ENCODE measurements at regions not wholly inside any gene's neighbourhood (a gene's known extent, or its start where the extent isn't known, plus 50 kb on each side); places are given as distances from the start of the nearest gene placed in this dataset.
"Not testable (repeated sequence)": the region's sequence is repeated elsewhere in the genome, so short reads cannot be mapped to it uniquely, and the experiment has no call there.

GRCh38 chr2:34703292-34703691, 1104.2 kb upstream of the FAM98A start:
- Histone ChIP-seq H4K20me1 (ENCODE audit: insufficient read depth, low read length) (no peaks in the 10 kb centered on the region), H3K27ac (ENCODE audit: low read depth, low read length, poor library complexity, severe bottlenecking) (no peak overlapping the region), H3K9me3 (ENCODE audit: low read length) (no peaks in the 10 kb centered on the region), H3K4me2 (ENCODE audit: low read length) (no peak overlapping the region), H3K4me1 (ENCODE audit: insufficient read depth, low read length, poor library complexity, severe bottlenecking) (no peaks in the 10 kb centered on the region), H3K9me2 (ENCODE audit: insufficient read depth, low read length) (no peaks in the 10 kb centered on the region), H3K79me2 (ENCODE audit: insufficient read depth, low read depth, low read length) (no peaks in the 10 kb centered on the region), H3K4me3 (ENCODE audit: low read depth, low read length, poor library complexity, severe bottlenecking) (no peak overlapping the region), H3K36me3 (ENCODE audit: insufficient read depth, low read length) (no peaks in the 10 kb centered on the region), H2AFZ (ENCODE audit: low read length) (no peak overlapping the region)
- CTCF ChIA-PET (ENCODE audit: unreplicated experiment): no interaction called here
- POLR2A ChIA-PET: no interaction called here
- intact Hi-C loops (cut with micrococcal nuclease; ENCODE audit: unreplicated experiment): no loop called here
- TF ChIP-seq EZH2phosphoT487 (IDR thresholded peaks at IDR 0.05; ENCODE audit: borderline replicate concordance, low read depth, low read length) (no peak), CTCF (conservative IDR thresholded peaks at IDR 0.05; ENCODE audit: low read length) (no peak)
- no TSS peak for BruUV-seq (replicated peaks)
- DNase-seq (ENCODE audit: low spot score): no peak

- H4K20me1 ChIP-seq (ENCODE audit: insufficient read depth, low read length); H3K4me3 ChIP-seq (ENCODE audit: low read depth, low read length, poor library complexity, severe bottlenecking); H3K27ac ChIP-seq (ENCODE audit: low read depth, low read length, poor library complexity, severe bottlenecking); BruUV-seq (replicated peaks); H3K36me3 ChIP-seq (ENCODE audit: insufficient read depth, low read length); H3K9me3 ChIP-seq (ENCODE audit: low read length); H2AFZ ChIP-seq (ENCODE audit: low read length); intact Hi-C loops (cut with micrococcal nuclease; ENCODE audit: unreplicated experiment); H3K4me2 ChIP-seq (ENCODE audit: low read length); H3K9me2 ChIP-seq (ENCODE audit: insufficient read depth, low read length); H3K79me2 ChIP-seq (ENCODE audit: insufficient read depth, low read depth, low read length); POLR2A ChIA-PET; CTCF ChIA-PET (ENCODE audit: unreplicated experiment); H3K4me1 ChIP-seq (ENCODE audit: insufficient read depth, low read length, poor library complexity, severe bottlenecking); DNase-seq (ENCODE audit: low spot score): not testable (repeated sequence)
These were observed 1103.3 kb upstream of the FAM98A start for GRCh38 chr2:34702391-34702790.

GRCh38 chr2:34677591-34677990, 1078.5 kb upstream of the FAM98A start:
- H3K9me2 ChIP-seq (ENCODE audit: insufficient read depth, low read length); H3K79me2 ChIP-seq (ENCODE audit: insufficient read depth, low read depth, low read length); DNase-seq (ENCODE audit: low spot score); H3K4me1 ChIP-seq (ENCODE audit: insufficient read depth, low read length, poor library complexity, severe bottlenecking); H3K4me2 ChIP-seq (ENCODE audit: low read length); POLR2A ChIA-PET; H4K20me1 ChIP-seq (ENCODE audit: insufficient read depth, low read length); CTCF ChIA-PET (ENCODE audit: unreplicated experiment); H3K27ac ChIP-seq (ENCODE audit: low read depth, low read length, poor library complexity, severe bottlenecking); BruUV-seq (replicated peaks); H3K9me3 ChIP-seq (ENCODE audit: low read length); H3K4me3 ChIP-seq (ENCODE audit: low read depth, low read length, poor library complexity, severe bottlenecking); H2AFZ ChIP-seq (ENCODE audit: low read length); intact Hi-C loops (cut with micrococcal nuclease; ENCODE audit: unreplicated experiment); H3K36me3 ChIP-seq (ENCODE audit: insufficient read depth, low read length): not testable (repeated sequence)

GRCh38 chr2:34677119-34677531, 1078.0 kb upstream of the FAM98A start:
- CTCF ChIA-PET (ENCODE audit: unreplicated experiment); H3K4me3 ChIP-seq (ENCODE audit: low read depth, low read length, poor library complexity, severe bottlenecking); POLR2A ChIA-PET; H2AFZ ChIP-seq (ENCODE audit: low read length); intact Hi-C loops (cut with micrococcal nuclease; ENCODE audit: unreplicated experiment); BruUV-seq (replicated peaks); H4K20me1 ChIP-seq (ENCODE audit: insufficient read depth, low read length); H3K9me2 ChIP-seq (ENCODE audit: insufficient read depth, low read length); H3K4me2 ChIP-seq (ENCODE audit: low read length); H3K27ac ChIP-seq (ENCODE audit: low read depth, low read length, poor library complexity, severe bottlenecking); H3K79me2 ChIP-seq (ENCODE audit: insufficient read depth, low read depth, low read length); H3K4me1 ChIP-seq (ENCODE audit: insufficient read depth, low read length, poor library complexity, severe bottlenecking); DNase-seq (ENCODE audit: low spot score); H3K9me3 ChIP-seq (ENCODE audit: low read length); H3K36me3 ChIP-seq (ENCODE audit: insufficient read depth, low read length): not testable (repeated sequence)

Data from OCI-LY7 (cell line).